Lower leg skin (tissue), 4 donors: ENCODE measurements at regions not wholly inside any gene's neighbourhood (a gene's known extent, or its start where the extent isn't known, plus 50 kb on each side); places are given as distances from the start of the nearest gene placed in this dataset.

Source experiments
- DNase-seq, 2 donors: peaks; one replicate each; pipeline ENCODE4 v3.0.0-alpha.2; 2019; ENCODE audit warnings: low spot score in 2 of 2
- H3K4me3 ChIP-seq: fragments of 200-600 bp; sonication (generic); 2 replicates; pipeline ENCODE4 v1.5.1; 2017; ENCODE audit warnings: mild to moderate bottlenecking, low read depth; ENCODE audit not compliant: poor library complexity, severe bottlenecking
- POLR2A ChIP-seq, 2 donors: fragments of 450-650 bp; IDR thresholded peaks; one replicate each; pipeline ENCODE4 v1.6.1; 2016 to 2017; ENCODE audit warnings: antibody characterized with exemption in 2 of 2, mild to moderate bottlenecking in 1 of 2, moderate library complexity in 1 of 2
- WGBS, 2 donors: methylation state at CpG; one replicate each; pipeline ENCODE4 v1.1.5; 2018; 5-methylcytosine and 5-hydroxymethylcytosine counted together
- intact Hi-C: fragments of 100-400 bp; cut with DNase I; formaldehyde crosslinking; loops from one replicate; pipeline ENCODE4 v1.15.0; 2023; ENCODE audit warnings: low total_unique reads
- TF ChIP-seq, protein P1 (sequence below), 3 donors: fragments of 450-650 bp; IDR thresholded peaks; one replicate each; pipeline ENCODE4 v1.5.1; 2016; ENCODE audit warnings: antibody characterized with exemption in 3 of 3, mild to moderate bottlenecking in 3 of 3, moderate library complexity in 2 of 3

GRCh38 chr11:90747057-90747456, 524.2 kb upstream of the CHORDC1 start:
- TF ChIP-seq, protein P1, sequence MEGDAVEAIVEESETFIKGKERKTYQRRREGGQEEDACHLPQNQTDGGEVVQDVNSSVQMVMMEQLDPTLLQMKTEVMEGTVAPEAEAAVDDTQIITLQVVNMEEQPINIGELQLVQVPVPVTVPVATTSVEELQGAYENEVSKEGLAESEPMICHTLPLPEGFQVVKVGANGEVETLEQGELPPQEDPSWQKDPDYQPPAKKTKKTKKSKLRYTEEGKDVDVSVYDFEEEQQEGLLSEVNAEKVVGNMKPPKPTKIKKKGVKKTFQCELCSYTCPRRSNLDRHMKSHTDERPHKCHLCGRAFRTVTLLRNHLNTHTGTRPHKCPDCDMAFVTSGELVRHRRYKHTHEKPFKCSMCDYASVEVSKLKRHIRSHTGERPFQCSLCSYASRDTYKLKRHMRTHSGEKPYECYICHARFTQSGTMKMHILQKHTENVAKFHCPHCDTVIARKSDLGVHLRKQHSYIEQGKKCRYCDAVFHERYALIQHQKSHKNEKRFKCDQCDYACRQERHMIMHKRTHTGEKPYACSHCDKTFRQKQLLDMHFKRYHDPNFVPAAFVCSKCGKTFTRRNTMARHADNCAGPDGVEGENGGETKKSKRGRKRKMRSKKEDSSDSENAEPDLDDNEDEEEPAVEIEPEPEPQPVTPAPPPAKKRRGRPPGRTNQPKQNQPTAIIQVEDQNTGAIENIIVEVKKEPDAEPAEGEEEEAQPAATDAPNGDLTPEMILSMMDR (IDR thresholded peaks at IDR 0.05) = no peak
- no peak for TF ChIP-seq POLR2A (IDR thresholded peaks at IDR 0.05)
- 42 to 69% methylated on average over 2 of the region's 2 CpGs for WGBS, 2 donors
- intact Hi-C loops = no loop called here
- H3K4me3 ChIP-seq = no peak overlapping the region
- no peak for DNase-seq

DNA sequence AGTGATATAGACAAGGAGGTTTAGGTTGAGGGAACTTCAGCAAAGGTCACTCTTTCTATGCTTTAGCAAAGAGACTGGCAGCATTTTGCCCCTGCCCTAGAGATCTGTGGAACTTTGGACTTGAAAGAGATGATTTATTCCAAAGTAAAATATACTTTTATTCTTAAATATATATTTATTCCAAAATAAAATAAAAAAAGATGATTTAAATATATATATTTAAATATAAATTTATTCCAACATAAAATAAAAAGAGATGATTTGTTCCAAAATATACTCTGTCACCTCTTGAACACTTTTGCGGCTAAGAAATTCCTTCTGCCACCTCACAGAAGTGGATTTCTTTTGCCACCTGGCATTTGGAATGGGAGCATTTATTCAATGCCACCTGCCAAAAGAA, 521.3 kb upstream of the CHORDC1 start:
- no peak for DNase-seq
- no peak overlapping the region for H3K4me3 ChIP-seq
- TF ChIP-seq, protein P1 (IDR thresholded peaks at IDR 0.05) = no peak
- no peak for TF ChIP-seq POLR2A (IDR thresholded peaks at IDR 0.05)
- WGBS, 2 donors = 0 to 68% methylated on average over 1 of the region's 1 CpG
- intact Hi-C loops = no loop called here

DNA sequence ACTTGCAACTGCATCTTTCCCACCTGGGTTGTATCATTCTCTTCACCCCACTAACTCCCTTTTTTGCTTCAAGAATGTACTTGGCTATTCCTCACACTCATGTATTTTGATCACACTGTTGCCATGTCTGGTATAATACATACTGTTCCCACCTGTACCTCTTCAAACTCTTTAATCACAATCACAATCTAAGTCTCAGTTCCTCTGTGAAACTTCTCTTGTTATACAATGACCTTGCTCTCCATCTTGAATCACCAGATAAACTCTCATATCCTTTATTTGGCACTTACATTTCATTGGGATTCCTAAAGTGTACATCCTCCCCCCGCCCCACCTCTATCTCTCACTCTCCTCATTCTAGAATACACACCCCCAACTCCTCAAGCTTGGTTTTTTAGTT, 516.0 kb upstream of the CHORDC1 start:
- H3K4me3 ChIP-seq = no peak overlapping the region
- 78 to 81% methylated on average over 1 of the region's 1 CpG for WGBS, 2 donors
- TF ChIP-seq, protein P1 (IDR thresholded peaks at IDR 0.05) = no peak
- no peak for TF ChIP-seq POLR2A (IDR thresholded peaks at IDR 0.05)

DNA sequence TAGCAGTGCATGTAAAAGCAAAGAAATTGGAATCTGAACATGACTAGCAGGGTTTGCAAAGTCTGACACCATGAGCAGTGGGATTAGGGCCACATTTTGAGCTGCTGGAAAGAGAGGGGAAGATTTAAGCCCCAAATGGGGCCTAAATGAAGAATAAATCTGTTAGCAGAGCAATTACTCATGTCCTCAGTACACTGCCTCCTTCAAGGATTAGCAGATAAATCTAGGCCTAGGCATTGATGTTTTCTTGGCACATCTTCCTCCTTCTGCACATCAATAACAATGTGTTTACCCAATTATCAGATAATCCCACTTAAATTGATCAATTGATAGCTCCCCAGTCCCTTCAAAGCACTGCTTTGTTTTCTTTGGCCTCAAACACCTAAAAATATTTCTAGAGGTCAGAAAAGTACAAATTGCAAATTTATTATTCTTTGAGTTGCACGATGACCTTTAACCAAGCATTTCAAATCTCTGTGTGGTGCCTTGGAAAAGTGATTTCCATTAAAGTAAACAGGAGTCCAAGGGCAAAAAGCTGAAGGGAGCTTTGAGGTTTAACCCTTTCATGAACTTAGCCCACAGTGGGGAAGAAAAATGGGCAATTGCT, 514.7 kb upstream of the CHORDC1 start:
- TF ChIP-seq POLR2A (IDR thresholded peaks at IDR 0.05) = no peak
- TF ChIP-seq, protein P1 (IDR thresholded peaks at IDR 0.05) = no peak
- WGBS, 2 donors = 12 to 15% methylated on average over 1 of the region's 1 CpG
- no peak for DNase-seq
- H3K4me3 ChIP-seq = no peak overlapping the region
- intact Hi-C loops = no loop called here

More for the DNA sequence above, 516.0 kb upstream of the CHORDC1 start:
- intact Hi-C loops = no loop called here
- DNase-seq = no peak

DNA sequence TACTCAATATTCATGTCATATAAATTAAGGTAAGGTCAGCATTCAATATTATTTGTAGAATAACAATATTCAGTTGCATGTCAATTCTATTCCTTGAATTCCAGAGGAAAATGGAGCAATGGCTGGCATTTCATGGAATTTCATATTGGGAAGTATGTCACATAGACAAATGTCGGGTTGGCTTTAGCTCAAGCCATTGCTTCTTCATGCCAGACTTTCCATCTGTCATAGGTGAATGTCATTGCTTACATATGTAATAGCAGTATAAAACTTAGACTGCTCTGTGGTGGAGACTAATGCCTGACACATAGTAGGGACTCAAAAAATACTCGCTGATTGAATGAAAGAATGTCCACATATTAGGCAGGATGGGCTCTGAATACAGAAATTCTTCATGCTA, 509.6 kb upstream of the CHORDC1 start:
- no peak for TF ChIP-seq POLR2A (IDR thresholded peaks at IDR 0.05)
- TF ChIP-seq, protein P1 (IDR thresholded peaks at IDR 0.05) = no peak
- intact Hi-C loops = no loop called here
- no peak for DNase-seq
- 81 to 84% methylated on average over 2 of the region's 2 CpGs for WGBS, 2 donors
- no peak overlapping the region for H3K4me3 ChIP-seq

DNA sequence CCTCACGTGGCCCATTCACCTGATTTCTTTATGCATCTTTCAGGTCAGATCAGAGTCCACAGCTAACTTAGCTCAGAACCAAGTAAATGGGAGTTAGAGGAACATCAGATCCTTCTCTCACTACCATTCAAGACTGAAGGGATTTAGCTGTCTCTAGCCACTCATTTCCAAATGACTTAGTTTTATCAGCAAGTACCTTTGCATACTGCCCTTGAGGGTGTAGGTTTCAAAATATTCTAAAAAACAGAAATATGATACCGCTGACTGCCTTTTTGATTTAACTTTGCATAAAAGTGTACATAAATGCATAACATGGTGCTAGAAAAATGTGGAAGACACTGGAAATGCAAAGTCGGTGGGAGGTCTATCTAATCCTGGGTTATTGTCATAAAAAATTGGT, 500.6 kb upstream of the CHORDC1 start:
- TF ChIP-seq, protein P1 (IDR thresholded peaks at IDR 0.05) = no peak
- TF ChIP-seq POLR2A (IDR thresholded peaks at IDR 0.05) = no peak
- WGBS, 2 donors = 92 to 96% methylated on average over 3 of the region's 3 CpGs
- intact Hi-C loops = no loop called here
- H3K4me3 ChIP-seq = no peak overlapping the region
- no peak for DNase-seq
